ENCODE measurements at regions not wholly inside any gene's neighbourhood (a gene's known extent, or its start where the extent isn't known, plus 50 kb on each side); places are given as distances from the start of the nearest gene placed in this dataset.

GRCh38 chr10:28858646-28859045 lies 181.3 kb downstream of the BAMBI start:
- H3K36me3 ChIP-seq (ENCODE audit: control insufficient read depth, low read length), result no peaks in the 10 kb centered on the region
- TF ChIP-seq EZH2phosphoT487 (IDR thresholded peaks at IDR 0.05; ENCODE audit: borderline replicate concordance, low read length) (no peak), CTCF (IDR thresholded peaks at IDR 0.05; ENCODE audit: low read depth, low read length, poor library complexity, severe bottlenecking) (no peak)
- H3K9me2 ChIP-seq (replicated peaks; ENCODE audit: control insufficient read depth, low read length), result no peaks in the 10 kb centered on the region
- H3K27me3 ChIP-seq (ENCODE audit: control insufficient read depth, low read length), result no peaks in the 10 kb centered on the region
- no peaks in the 10 kb centered on the region; the same call in 1 of the 2 replicates for H3K9me3 ChIP-seq (ENCODE audit: control insufficient read depth, insufficient read depth, low read length)
- no peak overlapping the region for H3K4me3 ChIP-seq (ENCODE audit: low read length)
- H3K4me2 ChIP-seq (ENCODE audit: low read length), result no peak overlapping the region
- no peaks in the 10 kb centered on the region for H3F3A ChIP-seq (ENCODE audit: control insufficient read depth, insufficient read depth)
- no peaks in the 10 kb centered on the region for H3K4me1 ChIP-seq (ENCODE audit: control insufficient read depth, low read length)
- no peak overlapping the region for H3K27ac ChIP-seq (ENCODE audit: low read depth, low read length)
- H4K20me1 ChIP-seq (ENCODE audit: control insufficient read depth, insufficient read depth, low read depth, low read length), result no peaks in the 10 kb centered on the region
- H3K79me2 ChIP-seq (ENCODE audit: control insufficient read depth, low read length), result no peaks in the 10 kb centered on the region

GRCh38 chr10:28859791-28860190 lies 182.5 kb downstream of the BAMBI start:
- Histone ChIP-seq H3K79me2 (ENCODE audit: control insufficient read depth, low read length) (no peaks in the 10 kb centered on the region), H3K4me3 (ENCODE audit: low read length) (no peak overlapping the region), H4K20me1 (ENCODE audit: control insufficient read depth, insufficient read depth, low read depth, low read length) (no peaks in the 10 kb centered on the region), H3K4me1 (ENCODE audit: control insufficient read depth, low read length) (no peaks in the 10 kb centered on the region), H3K9me3 (ENCODE audit: control insufficient read depth, insufficient read depth, low read length) (no peaks in the 10 kb centered on the region; the same call in 1 of the 2 replicates), H3K36me3 (ENCODE audit: control insufficient read depth, low read length) (no peaks in the 10 kb centered on the region), H3K27me3 (ENCODE audit: control insufficient read depth, low read length) (no peaks in the 10 kb centered on the region), H3K4me2 (ENCODE audit: low read length) (no peak overlapping the region), H3K27ac (ENCODE audit: low read depth, low read length) (no peak overlapping the region), H3F3A (ENCODE audit: control insufficient read depth, insufficient read depth) (no peaks in the 10 kb centered on the region), H3K9me2 (replicated peaks; ENCODE audit: control insufficient read depth, low read length) (no peaks in the 10 kb centered on the region)
- TF ChIP-seq EZH2phosphoT487 (IDR thresholded peaks at IDR 0.05; ENCODE audit: borderline replicate concordance, low read length), result no peak
- no peak for TF ChIP-seq CTCF (IDR thresholded peaks at IDR 0.05; ENCODE audit: low read depth, low read length, poor library complexity, severe bottlenecking)

GRCh38 chr10:28862219-28862618 lies 184.9 kb downstream of the BAMBI start:
- Histone ChIP-seq H3K4me3 (ENCODE audit: low read length) (no peak overlapping the region), H3K9me2 (replicated peaks; ENCODE audit: control insufficient read depth, low read length) (no peaks in the 10 kb centered on the region), H3K4me2 (ENCODE audit: low read length) (no peak overlapping the region), H3K79me2 (ENCODE audit: control insufficient read depth, low read length) (no peaks in the 10 kb centered on the region), H3K27me3 (ENCODE audit: control insufficient read depth, low read length) (no peaks in the 10 kb centered on the region), H3K36me3 (ENCODE audit: control insufficient read depth, low read length) (no peaks in the 10 kb centered on the region), H4K20me1 (ENCODE audit: control insufficient read depth, insufficient read depth, low read depth, low read length) (no peaks in the 10 kb centered on the region), H3K9me3 (ENCODE audit: control insufficient read depth, insufficient read depth, low read length) (no peaks in the 10 kb centered on the region; the same call in 1 of the 2 replicates), H3K4me1 (ENCODE audit: control insufficient read depth, low read length) (no peaks in the 10 kb centered on the region), H3F3A (ENCODE audit: control insufficient read depth, insufficient read depth) (no peaks in the 10 kb centered on the region), H3K27ac (ENCODE audit: low read depth, low read length) (no peak overlapping the region)
- TF ChIP-seq CTCF (IDR thresholded peaks at IDR 0.05; ENCODE audit: low read depth, low read length, poor library complexity, severe bottlenecking), result no peak

Measured in DOHH2 (cell line).